GM23248 (cell line): ENCODE measurements at regions not wholly inside any gene's neighbourhood (a gene's known extent, or its start where the extent isn't known, plus 50 kb on each side); places are given as distances from the start of the nearest gene placed in this dataset.

Source experiments
- EZH2 ChIP-seq: fragments of 200-600 bp; sonication (generic); IDR thresholded peaks from 2 replicates; pipeline ENCODE4 v1.6.1; 2018; ENCODE audit warnings: antibody characterized with exemption, mild to moderate bottlenecking; ENCODE audit not compliant: insufficient read depth, poor library complexity, severe bottlenecking
- EZH2phosphoT487 ChIP-seq: fragments of 200-600 bp; sonication (generic); IDR thresholded peaks from 2 replicates; pipeline ENCODE4 v1.6.1; 2018; ENCODE audit warnings: antibody characterized with exemption, moderate library complexity, mild to moderate bottlenecking, low read depth; ENCODE audit not compliant: insufficient read depth

DNA sequence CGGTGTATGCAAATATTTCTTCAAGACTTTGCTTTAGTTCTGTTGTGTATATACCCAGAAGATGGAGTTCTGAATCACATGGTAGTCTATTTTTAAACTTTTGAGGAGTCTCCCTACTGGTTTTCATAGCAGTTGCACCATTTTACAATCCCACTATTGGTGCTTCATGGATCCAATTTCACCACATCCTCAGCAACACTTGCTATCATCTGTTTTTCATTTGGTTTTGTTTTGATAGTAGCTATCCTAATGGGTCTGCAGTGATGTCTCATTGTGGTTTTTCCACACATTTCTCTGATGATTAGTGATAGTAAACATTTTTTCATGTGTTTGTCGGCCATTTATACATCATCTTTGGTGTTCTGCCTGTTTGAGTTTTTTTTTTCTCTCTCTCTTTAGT is 1339.3 kb downstream of the EFNA5 start:
- TF ChIP-seq EZH2 = no peak
- TF ChIP-seq EZH2phosphoT487 = peak; percentile 92
